ENCODE measurements at regions not wholly inside any gene's neighbourhood (a gene's known extent, or its start where the extent isn't known, plus 50 kb on each side); places are given as distances from the start of the nearest gene placed in this dataset.

DNA sequence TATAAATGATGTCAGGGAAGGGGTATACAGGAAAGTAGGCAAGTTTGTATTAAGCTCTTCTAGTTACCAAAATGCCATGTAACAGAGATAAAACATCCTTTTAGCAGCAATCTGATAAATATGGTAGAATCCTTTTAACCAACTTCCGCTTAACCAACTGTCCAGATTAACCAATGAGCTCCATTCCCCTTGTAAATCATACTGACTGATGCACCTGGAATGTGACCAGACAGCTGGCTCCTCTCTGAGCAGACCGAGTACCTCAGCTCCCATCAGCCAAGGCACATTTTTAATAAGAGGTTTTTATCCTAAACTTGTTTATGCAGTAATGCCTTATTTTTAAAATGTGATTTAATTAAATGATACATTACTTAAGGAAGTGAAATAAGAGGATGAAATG is 66.4 kb downstream of the KLF12 start:
- Mint-ChIP-seq H3K9me3 (ENCODE audit: low read depth) (no peaks in the 10 kb centered on the region), H3K4me3 (ENCODE audit: unreplicated experiment) (no peak overlapping the region), H3K27me3 (ENCODE audit: low read depth) (no peaks in the 10 kb centered on the region), H3K4me1 (ENCODE audit: low read depth) (peaks cover 45% of the 10 kb centered on the region), H3K36me3 (ENCODE audit: low read depth) (peaks cover 1% of the 10 kb centered on the region), H3K27ac (ENCODE audit: unreplicated experiment) (no peak overlapping the region)
- TF ChIP-seq, protein P1, sequence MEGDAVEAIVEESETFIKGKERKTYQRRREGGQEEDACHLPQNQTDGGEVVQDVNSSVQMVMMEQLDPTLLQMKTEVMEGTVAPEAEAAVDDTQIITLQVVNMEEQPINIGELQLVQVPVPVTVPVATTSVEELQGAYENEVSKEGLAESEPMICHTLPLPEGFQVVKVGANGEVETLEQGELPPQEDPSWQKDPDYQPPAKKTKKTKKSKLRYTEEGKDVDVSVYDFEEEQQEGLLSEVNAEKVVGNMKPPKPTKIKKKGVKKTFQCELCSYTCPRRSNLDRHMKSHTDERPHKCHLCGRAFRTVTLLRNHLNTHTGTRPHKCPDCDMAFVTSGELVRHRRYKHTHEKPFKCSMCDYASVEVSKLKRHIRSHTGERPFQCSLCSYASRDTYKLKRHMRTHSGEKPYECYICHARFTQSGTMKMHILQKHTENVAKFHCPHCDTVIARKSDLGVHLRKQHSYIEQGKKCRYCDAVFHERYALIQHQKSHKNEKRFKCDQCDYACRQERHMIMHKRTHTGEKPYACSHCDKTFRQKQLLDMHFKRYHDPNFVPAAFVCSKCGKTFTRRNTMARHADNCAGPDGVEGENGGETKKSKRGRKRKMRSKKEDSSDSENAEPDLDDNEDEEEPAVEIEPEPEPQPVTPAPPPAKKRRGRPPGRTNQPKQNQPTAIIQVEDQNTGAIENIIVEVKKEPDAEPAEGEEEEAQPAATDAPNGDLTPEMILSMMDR (IDR thresholded peaks at IDR 0.05) = no peak
- DNase-seq (ENCODE audit: low spot score) = no peak

DNA sequence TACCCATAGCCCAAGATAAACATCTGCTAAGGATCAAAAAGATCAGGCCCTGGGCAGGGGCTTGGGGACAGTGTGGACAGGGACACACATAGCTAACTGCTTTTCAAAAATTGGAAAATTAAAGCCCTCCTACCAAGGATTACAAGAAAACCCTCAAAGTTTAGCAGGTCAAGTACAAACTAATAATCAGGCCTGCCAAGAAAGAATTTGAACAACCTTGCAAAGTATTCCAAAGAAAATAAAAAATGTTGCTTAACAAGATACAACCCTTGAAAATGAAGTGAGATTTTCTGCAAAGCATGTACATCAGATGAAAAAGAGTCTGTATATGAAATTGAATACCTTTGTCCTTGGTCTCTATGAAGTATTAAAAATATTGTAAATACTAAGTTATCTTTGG is 67.3 kb downstream of the KLF12 start:
- TF ChIP-seq, protein P1 (IDR thresholded peaks at IDR 0.05) = no peak

GRCh38 chr13:74064805-74065312 is 69.3 kb downstream of the KLF12 start:
- Mint-ChIP-seq H3K4me1 (ENCODE audit: low read depth) (peaks cover 60% of the 10 kb centered on the region), H3K27ac (ENCODE audit: unreplicated experiment) (no peak overlapping the region)

More for the DNA sequence above, 67.3 kb downstream of the KLF12 start:
- no peak for DNase-seq (ENCODE audit: low spot score)
- Mint-ChIP-seq H3K27ac (ENCODE audit: unreplicated experiment) (peak overlapping the region; percentile 49), H3K4me1 (ENCODE audit: low read depth) (peaks cover 54% of the 10 kb centered on the region), H3K27me3 (ENCODE audit: low read depth) (no peaks in the 10 kb centered on the region), H3K9me3 (ENCODE audit: low read depth) (no peaks in the 10 kb centered on the region), H3K36me3 (ENCODE audit: low read depth) (peaks cover 1% of the 10 kb centered on the region), H3K4me3 (ENCODE audit: unreplicated experiment) (no peak overlapping the region)

GRCh38 chr13:74063533-74064100 is 70.6 kb downstream of the KLF12 start:
- Mint-ChIP-seq H3K4me3 (ENCODE audit: unreplicated experiment) (peak overlapping the region; percentile 57), H3K27ac (ENCODE audit: unreplicated experiment) (peak overlapping the region; percentile 82), H3K9me3 (ENCODE audit: low read depth) (peaks cover 10% of the 10 kb centered on the region), H3K27me3 (ENCODE audit: low read depth) (no peaks in the 10 kb centered on the region), H3K36me3 (ENCODE audit: low read depth) (peaks cover 8% of the 10 kb centered on the region), H3K4me1 (ENCODE audit: low read depth) (peaks cover 72% of the 10 kb centered on the region)
- TF ChIP-seq, protein P1 (IDR thresholded peaks at IDR 0.05) = no peak
- DNase-seq (ENCODE audit: low spot score) = no peak

More at GRCh38 chr13:74064805-74065312, 69.3 kb downstream of the KLF12 start:
- Mint-ChIP-seq H3K27me3 (ENCODE audit: low read depth) (no peaks in the 10 kb centered on the region), H3K9me3 (ENCODE audit: low read depth) (peaks cover 4% of the 10 kb centered on the region), H3K4me3 (ENCODE audit: unreplicated experiment) (no peak overlapping the region), H3K36me3 (ENCODE audit: low read depth) (peaks cover 4% of the 10 kb centered on the region)
- TF ChIP-seq, protein P1 (IDR thresholded peaks at IDR 0.05) = no peak
- DNase-seq (ENCODE audit: low spot score) = no peak

DNA sequence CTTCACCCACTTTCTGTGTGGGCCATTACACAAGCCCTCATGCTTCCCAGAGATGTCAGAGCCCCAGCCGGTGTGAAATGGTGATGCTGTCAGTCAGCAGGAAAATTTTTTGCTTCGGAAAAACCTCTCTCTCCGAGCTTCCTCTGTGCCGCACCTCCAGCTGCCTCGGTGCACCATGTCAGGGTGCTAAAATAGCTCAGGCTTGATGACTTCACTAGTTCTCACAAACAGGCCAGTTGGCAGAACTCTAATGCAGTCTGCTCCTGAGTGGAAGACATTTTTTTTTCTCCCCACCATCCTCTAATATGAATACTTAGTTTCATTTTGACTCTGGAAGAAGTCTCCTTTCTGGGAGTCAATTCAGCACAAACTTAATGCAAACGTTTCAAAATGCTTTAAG is 71.3 kb downstream of the KLF12 start:
- H3K27me3 Mint-ChIP-seq (ENCODE audit: low read depth) = no peaks in the 10 kb centered on the region
- TF ChIP-seq, protein P1 (IDR thresholded peaks at IDR 0.05) = no peak
- peaks cover 8% of the 10 kb centered on the region for H3K36me3 Mint-ChIP-seq (ENCODE audit: low read depth)
- H3K4me3 Mint-ChIP-seq (ENCODE audit: unreplicated experiment) = peak overlapping the region; percentile 57
- H3K27ac Mint-ChIP-seq (ENCODE audit: unreplicated experiment) = peak overlapping the region; percentile 82
- peaks cover 10% of the 10 kb centered on the region for H3K9me3 Mint-ChIP-seq (ENCODE audit: low read depth)
- H3K4me1 Mint-ChIP-seq (ENCODE audit: low read depth) = peaks cover 72% of the 10 kb centered on the region
- no peak for DNase-seq (ENCODE audit: low spot score)

Data from chondrocyte (in vitro differentiated cells).